Panc1 (cell line): ENCODE measurements at regions not wholly inside any gene's neighbourhood (a gene's known extent, or its start where the extent isn't known, plus 50 kb on each side); places are given as distances from the start of the nearest gene placed in this dataset.

Source experiments
- ATAC-seq: fragments of 200-7000 bp; cut with Tn5 transposase; 2 replicates; pipeline ENCODE4 v1.9.1; 2020; ENCODE audit warnings: mild to moderate bottlenecking, moderate library complexity
- BruUV-seq: library from RNA; stranded (reverse); fragments of 400-500 nt; replicated peaks from 2 replicates; lab custom pipeline; 2021; lab: Mats Ljungman, UMichigan
- CTCF ChIA-PET: fragments of 300-600 bp; sonication (Branson Sonifier 250); formaldehyde crosslinking; loops from one replicate; lab custom pipeline; 2022; ENCODE audit warnings: antibody characterized with exemption; lab: Charles Lee
- POLR2A ChIA-PET: fragments of 300-600 bp; sonication (Branson Sonifier 250); formaldehyde crosslinking; loops from one replicate; lab custom pipeline; 2022; ENCODE audit warnings: antibody characterized with exemption; lab: Charles Lee
- DNase-seq: peaks from one replicate; pipeline ENCODE4 v3.0.0-alpha.2; 2010; ENCODE audit warnings: low read depth, low spot score
- H3K27ac ChIP-seq: 2 replicates; pipeline ENCODE4 v1.5.1; 2011; ENCODE audit warnings: mild to moderate bottlenecking, low read length, inconsistent platforms
- H3K27me3 ChIP-seq: fragments of 200-500 bp; sonication (Bioruptor generic); 2 replicates; pipeline ENCODE4 v1.6.0; 2014; ENCODE audit warnings: low read length, inconsistent platforms; ENCODE audit not compliant: control insufficient read depth, insufficient read depth
- H3K36me3 ChIP-seq: fragments of 200-500 bp; sonication (Bioruptor generic); 2 replicates; pipeline ENCODE4 v1.5.1; 2014; ENCODE audit warnings: inconsistent platforms, mild to moderate bottlenecking, low read length, moderate library complexity; ENCODE audit not compliant: control insufficient read depth, insufficient read depth
- H3K4me1 ChIP-seq: 2 replicates; pipeline ENCODE4 v1.5.1; 2011; ENCODE audit warnings: inconsistent platforms, mild to moderate bottlenecking, low read length, moderate library complexity; ENCODE audit not compliant: control insufficient read depth, insufficient read depth
- H3K4me3 ChIP-seq, 2 experiments: 2 replicates each; pipeline ENCODE4 v1.5.1; 2011 to 2012; ENCODE audit warnings: low read depth in 2 of 2, low read length in 2 of 2, mild to moderate bottlenecking in 2 of 2, inconsistent platforms in 1 of 2, moderate library complexity in 1 of 2
- H3K9me3 ChIP-seq: fragments of 200-500 bp; sonication (Bioruptor generic); 2 replicates; pipeline ENCODE4 v1.5.1; 2014; ENCODE audit warnings: low read depth, mild to moderate bottlenecking, inconsistent platforms, low read length, moderate library complexity; ENCODE audit not compliant: control insufficient read depth, insufficient read depth
- POLR2AphosphoS5 ChIP-seq: IDR thresholded peaks from 2 replicates; pipeline ENCODE4 v1.6.1; 2012; ENCODE audit warnings: mild to moderate bottlenecking, low read depth, low read length, moderate library complexity
- SIN3A ChIP-seq: IDR thresholded peaks from 2 replicates; pipeline ENCODE4 v1.6.1; 2012; ENCODE audit warnings: low read depth, mild to moderate bottlenecking, low read length, moderate library complexity, borderline replicate concordance; ENCODE audit not compliant: insufficient read depth
- TCF7L2 ChIP-seq: IDR thresholded peaks from 2 replicates; pipeline ENCODE4 v1.6.1; 2011; ENCODE audit warnings: mild to moderate bottlenecking, low read depth, low read length, inconsistent platforms
- in situ Hi-C: cut with HindIII; loops from 2 replicates; pipeline ENCODE4 v1.10.0; 2016; ENCODE audit warnings: low sequenced_read_pairs, low pct_unique_long_range_greater_than_20kb
- intact Hi-C: fragments of 100-400 bp; cut with micrococcal nuclease; formaldehyde crosslinking; loops from one replicate; pipeline ENCODE4 v1.10.0; 2022; ENCODE audit not compliant: unreplicated experiment
- TF ChIP-seq, protein P1 (sequence below): fragments of 450-650 bp; IDR thresholded peaks from 2 replicates; pipeline ENCODE4 v1.5.1; 2017; ENCODE audit warnings: mild to moderate bottlenecking
- TF ChIP-seq, protein P2 (sequence below), 2 experiments: IDR thresholded peaks; 2 replicates each; pipeline ENCODE4 v1.6.1; 2011 to 2012; ENCODE audit warnings: low read depth in 2 of 2, control low read depth in 1 of 2, low read length in 1 of 2, mild to moderate bottlenecking in 1 of 2, moderate library complexity in 1 of 2; ENCODE audit not compliant: insufficient read depth in 1 of 2

DNA sequence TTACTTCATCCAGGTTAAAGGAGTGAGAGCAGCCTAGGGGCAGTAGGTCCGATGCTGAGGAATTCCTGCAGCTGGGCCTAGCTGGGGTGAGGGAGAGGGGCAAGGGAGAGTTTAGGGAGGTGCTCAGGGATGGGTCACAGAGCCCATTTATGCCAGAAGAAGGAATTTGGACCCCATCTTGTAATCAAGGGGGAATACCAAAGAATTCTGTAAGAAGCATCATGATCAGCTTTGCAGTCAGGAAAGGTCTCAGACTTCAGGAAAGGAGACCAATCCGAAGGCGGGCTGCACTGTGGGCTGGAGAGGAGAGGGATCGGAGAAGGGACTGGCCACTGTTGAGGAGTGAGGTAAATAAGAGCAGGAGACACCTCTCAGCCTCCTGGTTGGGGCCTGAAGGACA is 566.6 kb upstream of the MGMT start:
- Histone ChIP-seq H3K27ac (no peak overlapping the region), H3K4me1 (no peaks in the 10 kb centered on the region), H3K36me3 (no peaks in the 10 kb centered on the region), H3K9me3 (no peaks in the 10 kb centered on the region), H3K27me3 (peaks cover 6% of the 10 kb centered on the region; the same call in 1 of the 2 replicates), H3K4me3 (no peak overlapping the region)
- ChIA-PET CTCF (no interaction called here), POLR2A (no interaction called here)
- no peak for TF ChIP-seq SIN3A
- TF ChIP-seq, protein P1, sequence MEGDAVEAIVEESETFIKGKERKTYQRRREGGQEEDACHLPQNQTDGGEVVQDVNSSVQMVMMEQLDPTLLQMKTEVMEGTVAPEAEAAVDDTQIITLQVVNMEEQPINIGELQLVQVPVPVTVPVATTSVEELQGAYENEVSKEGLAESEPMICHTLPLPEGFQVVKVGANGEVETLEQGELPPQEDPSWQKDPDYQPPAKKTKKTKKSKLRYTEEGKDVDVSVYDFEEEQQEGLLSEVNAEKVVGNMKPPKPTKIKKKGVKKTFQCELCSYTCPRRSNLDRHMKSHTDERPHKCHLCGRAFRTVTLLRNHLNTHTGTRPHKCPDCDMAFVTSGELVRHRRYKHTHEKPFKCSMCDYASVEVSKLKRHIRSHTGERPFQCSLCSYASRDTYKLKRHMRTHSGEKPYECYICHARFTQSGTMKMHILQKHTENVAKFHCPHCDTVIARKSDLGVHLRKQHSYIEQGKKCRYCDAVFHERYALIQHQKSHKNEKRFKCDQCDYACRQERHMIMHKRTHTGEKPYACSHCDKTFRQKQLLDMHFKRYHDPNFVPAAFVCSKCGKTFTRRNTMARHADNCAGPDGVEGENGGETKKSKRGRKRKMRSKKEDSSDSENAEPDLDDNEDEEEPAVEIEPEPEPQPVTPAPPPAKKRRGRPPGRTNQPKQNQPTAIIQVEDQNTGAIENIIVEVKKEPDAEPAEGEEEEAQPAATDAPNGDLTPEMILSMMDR = no peak
- no peak for TF ChIP-seq TCF7L2
- TF ChIP-seq, protein P2, sequence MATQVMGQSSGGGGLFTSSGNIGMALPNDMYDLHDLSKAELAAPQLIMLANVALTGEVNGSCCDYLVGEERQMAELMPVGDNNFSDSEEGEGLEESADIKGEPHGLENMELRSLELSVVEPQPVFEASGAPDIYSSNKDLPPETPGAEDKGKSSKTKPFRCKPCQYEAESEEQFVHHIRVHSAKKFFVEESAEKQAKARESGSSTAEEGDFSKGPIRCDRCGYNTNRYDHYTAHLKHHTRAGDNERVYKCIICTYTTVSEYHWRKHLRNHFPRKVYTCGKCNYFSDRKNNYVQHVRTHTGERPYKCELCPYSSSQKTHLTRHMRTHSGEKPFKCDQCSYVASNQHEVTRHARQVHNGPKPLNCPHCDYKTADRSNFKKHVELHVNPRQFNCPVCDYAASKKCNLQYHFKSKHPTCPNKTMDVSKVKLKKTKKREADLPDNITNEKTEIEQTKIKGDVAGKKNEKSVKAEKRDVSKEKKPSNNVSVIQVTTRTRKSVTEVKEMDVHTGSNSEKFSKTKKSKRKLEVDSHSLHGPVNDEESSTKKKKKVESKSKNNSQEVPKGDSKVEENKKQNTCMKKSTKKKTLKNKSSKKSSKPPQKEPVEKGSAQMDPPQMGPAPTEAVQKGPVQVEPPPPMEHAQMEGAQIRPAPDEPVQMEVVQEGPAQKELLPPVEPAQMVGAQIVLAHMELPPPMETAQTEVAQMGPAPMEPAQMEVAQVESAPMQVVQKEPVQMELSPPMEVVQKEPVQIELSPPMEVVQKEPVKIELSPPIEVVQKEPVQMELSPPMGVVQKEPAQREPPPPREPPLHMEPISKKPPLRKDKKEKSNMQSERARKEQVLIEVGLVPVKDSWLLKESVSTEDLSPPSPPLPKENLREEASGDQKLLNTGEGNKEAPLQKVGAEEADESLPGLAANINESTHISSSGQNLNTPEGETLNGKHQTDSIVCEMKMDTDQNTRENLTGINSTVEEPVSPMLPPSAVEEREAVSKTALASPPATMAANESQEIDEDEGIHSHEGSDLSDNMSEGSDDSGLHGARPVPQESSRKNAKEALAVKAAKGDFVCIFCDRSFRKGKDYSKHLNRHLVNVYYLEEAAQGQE (IDR thresholded peaks at IDR 0.05; ENCODE audit: insufficient read depth in 1 of 2, low read depth in 2 of 2, low read length in 1 of 2) = no peak
- TF ChIP-seq POLR2AphosphoS5 = no peak
- BruUV-seq = no TSS peak
- intact Hi-C loops = no loop called here
- in situ Hi-C loops = no loop called here
- DNase-seq = no peak
- ATAC-seq = no peak

DNA sequence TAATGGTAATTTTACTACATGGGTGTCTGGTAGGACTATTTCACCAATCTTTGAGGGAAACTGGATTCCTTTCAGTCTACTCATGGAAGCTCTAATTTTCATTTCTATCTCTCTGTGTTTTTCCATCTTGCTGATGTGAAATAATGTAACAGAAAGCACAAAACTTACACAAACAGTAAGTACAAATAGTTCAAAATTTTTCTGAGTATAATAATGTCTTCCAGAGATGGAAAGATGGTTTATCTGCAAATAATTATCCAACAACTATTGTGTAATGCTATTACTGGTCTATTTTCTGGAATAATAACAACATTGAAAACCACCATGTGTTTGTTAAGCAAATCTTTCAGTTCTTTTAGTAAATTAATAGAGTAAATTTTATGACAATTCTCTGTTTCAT is 565.8 kb upstream of the MGMT start:
- POLR2A ChIA-PET = no interaction called here
- no peak for TF ChIP-seq TCF7L2
- TF ChIP-seq POLR2AphosphoS5 = no peak
- TF ChIP-seq, protein P2 (IDR thresholded peaks at IDR 0.05; ENCODE audit: insufficient read depth in 1 of 2, low read depth in 2 of 2, low read length in 1 of 2) = no peak
- no peak for TF ChIP-seq SIN3A
- TF ChIP-seq, protein P1 = no peak
- no TSS peak for BruUV-seq
- H3K9me3 ChIP-seq = no peaks in the 10 kb centered on the region
- H3K36me3 ChIP-seq = no peaks in the 10 kb centered on the region
- no peak overlapping the region for H3K4me3 ChIP-seq
- intact Hi-C loops (no loop called here), in situ Hi-C loops (no loop called here)
- peaks cover 6% of the 10 kb centered on the region; the same call in 1 of the 2 replicates for H3K27me3 ChIP-seq
- H3K4me1 ChIP-seq = no peaks in the 10 kb centered on the region
- CTCF ChIA-PET = no interaction called here
- DNase-seq (no peak), ATAC-seq (no peak)
- H3K27ac ChIP-seq = no peak overlapping the region
